ENCODE measurements at regions not wholly inside any gene's neighbourhood (a gene's known extent, or its start where the extent isn't known, plus 50 kb on each side); places are given as distances from the start of the nearest gene placed in this dataset.

- Histone ChIP-seq H3K27ac (no peak overlapping the region), H3K4me3 (no peak overlapping the region), H3K9me3 (peaks cover 0 to 11% (median 0%) of the 10 kb centered on the region in 11 donors), H3K4me1 (peaks cover 5 to 18% (median 10%) of the 10 kb centered on the region in 9 donors), H3K36me3 (no peaks in the 10 kb centered on the region), H3K27me3 (no peaks in the 10 kb centered on the region)
- DNase-seq (no peak), ATAC-seq (no peak)
- WGBS, 2 donors: 94% methylated on average over 5 of the region's 5 CpGs
- intact Hi-C loops (cut with DNase I): no loop called here
- TF ChIP-seq, protein P1, sequence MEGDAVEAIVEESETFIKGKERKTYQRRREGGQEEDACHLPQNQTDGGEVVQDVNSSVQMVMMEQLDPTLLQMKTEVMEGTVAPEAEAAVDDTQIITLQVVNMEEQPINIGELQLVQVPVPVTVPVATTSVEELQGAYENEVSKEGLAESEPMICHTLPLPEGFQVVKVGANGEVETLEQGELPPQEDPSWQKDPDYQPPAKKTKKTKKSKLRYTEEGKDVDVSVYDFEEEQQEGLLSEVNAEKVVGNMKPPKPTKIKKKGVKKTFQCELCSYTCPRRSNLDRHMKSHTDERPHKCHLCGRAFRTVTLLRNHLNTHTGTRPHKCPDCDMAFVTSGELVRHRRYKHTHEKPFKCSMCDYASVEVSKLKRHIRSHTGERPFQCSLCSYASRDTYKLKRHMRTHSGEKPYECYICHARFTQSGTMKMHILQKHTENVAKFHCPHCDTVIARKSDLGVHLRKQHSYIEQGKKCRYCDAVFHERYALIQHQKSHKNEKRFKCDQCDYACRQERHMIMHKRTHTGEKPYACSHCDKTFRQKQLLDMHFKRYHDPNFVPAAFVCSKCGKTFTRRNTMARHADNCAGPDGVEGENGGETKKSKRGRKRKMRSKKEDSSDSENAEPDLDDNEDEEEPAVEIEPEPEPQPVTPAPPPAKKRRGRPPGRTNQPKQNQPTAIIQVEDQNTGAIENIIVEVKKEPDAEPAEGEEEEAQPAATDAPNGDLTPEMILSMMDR (IDR thresholded peaks at IDR 0.05): no peak
These were observed 54.1 kb downstream of the SOCS3 start for GRCh38 chr17:78305801-78306200.

- 46 to 65% methylated on average over 9 of the region's 9 CpGs for WGBS, 2 donors
- peak overlapping the region in 4 of 10 donors; percentile 23 to 60 (median 42) for H3K27ac ChIP-seq
- TF ChIP-seq, protein P1 (IDR thresholded peaks at IDR 0.05): no peak
- no peaks in the 10 kb centered on the region for H3K27me3 ChIP-seq
- intact Hi-C loops (cut with DNase I): no loop called here
- no peaks in the 10 kb centered on the region for H3K36me3 ChIP-seq
- peaks cover 0 to 11% (median 0%) of the 10 kb centered on the region in 11 donors for H3K9me3 ChIP-seq
- ATAC-seq: peak; percentile 68 to 81 (median 74)
- H3K4me3 ChIP-seq: no peak overlapping the region
- peak in 1 of 2 donors; percentile 66 for DNase-seq
- peaks cover 5 to 18% (median 10%) of the 10 kb centered on the region in 9 donors for H3K4me1 ChIP-seq
These were observed 55.3 kb downstream of the SOCS3 start for GRCh38 chr17:78304549-78305037.

GRCh38 chr17:78302478-78302877 is 57.4 kb downstream of the SOCS3 start:
- Histone ChIP-seq H3K36me3 (no peaks in the 10 kb centered on the region), H3K4me3 (no peak overlapping the region), H3K9me3 (peaks cover 0 to 11% (median 0%) of the 10 kb centered on the region in 11 donors), H3K27ac (no peak overlapping the region), H3K4me1 (peaks cover 5 to 20% (median 10%) of the 10 kb centered on the region in 9 donors), H3K27me3 (no peaks in the 10 kb centered on the region)
- WGBS, 2 donors: 93 to 100% methylated on average over 5 of the region's 5 CpGs
- ATAC-seq (no peak), DNase-seq (no peak)
- TF ChIP-seq, protein P1 (IDR thresholded peaks at IDR 0.05): no peak
- intact Hi-C loops (cut with DNase I): no loop called here

DNA sequence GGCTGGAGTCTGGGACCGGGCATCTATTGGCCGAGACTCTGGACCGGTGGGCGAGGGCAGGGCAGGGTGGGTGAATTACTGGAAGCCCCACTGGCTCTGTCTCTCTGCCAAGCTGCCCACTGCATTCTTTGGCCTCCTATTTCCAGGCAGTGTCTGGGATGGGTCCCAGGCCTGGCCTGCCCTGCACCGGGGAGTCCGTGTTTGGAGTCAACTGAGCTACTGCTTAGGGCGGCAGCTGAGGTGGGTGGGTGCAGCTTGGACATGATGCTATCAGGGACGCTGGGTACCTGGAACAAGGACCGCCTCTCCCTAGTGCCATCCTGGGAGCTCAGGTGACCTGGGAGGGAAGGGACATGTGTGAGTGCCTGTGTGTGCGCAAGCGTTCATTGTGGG is 58.1 kb downstream of the SOCS3 start:
- no peaks in the 10 kb centered on the region for H3K36me3 ChIP-seq
- WGBS, 2 donors: 96% methylated on average over 11 of the region's 11 CpGs
- ATAC-seq (no peak), DNase-seq (no peak)
- TF ChIP-seq, protein P1 (IDR thresholded peaks at IDR 0.05): no peak
- H3K4me1 ChIP-seq: peaks cover 5 to 20% (median 10%) of the 10 kb centered on the region in 9 donors
- H3K9me3 ChIP-seq: peaks cover 0 to 10% (median 0%) of the 10 kb centered on the region in 11 donors
- no peak overlapping the region for H3K27ac ChIP-seq
- H3K27me3 ChIP-seq: no peaks in the 10 kb centered on the region
- intact Hi-C loops (cut with DNase I): no loop called here
- H3K4me3 ChIP-seq: no peak overlapping the region
